ENCODE measurements at regions not wholly inside any gene's neighbourhood (a gene's known extent, or its start where the extent isn't known, plus 50 kb on each side); places are given as distances from the start of the nearest gene placed in this dataset.

- H3K9ac ChIP-seq (ENCODE audit: low read depth, low read length), result no peak overlapping the region
- no peaks in the 10 kb centered on the region for H3K36me3 ChIP-seq (ENCODE audit: insufficient read depth, low read length)
- no peaks in the 10 kb centered on the region for H3K9me3 ChIP-seq (ENCODE audit: control insufficient read depth, insufficient read depth, low read length)
- no peaks in the 10 kb centered on the region for H3K4me1 ChIP-seq (ENCODE audit: insufficient read depth, low read length)
These were observed 172.2 kb downstream of the HERPUD2 start for GRCh38 chr7:35522697-35523096.

- H3K9ac ChIP-seq (ENCODE audit: low read depth, low read length), result no peak overlapping the region
- no peaks in the 10 kb centered on the region for H3K36me3 ChIP-seq (ENCODE audit: insufficient read depth, low read length)
- H3K9me3 ChIP-seq (ENCODE audit: control insufficient read depth, insufficient read depth, low read length), result no peaks in the 10 kb centered on the region
- H3K4me1 ChIP-seq (ENCODE audit: insufficient read depth, low read length), result no peaks in the 10 kb centered on the region
These were observed 173.0 kb downstream of the HERPUD2 start for GRCh38 chr7:35521941-35522340.

- Histone ChIP-seq H3K9ac (ENCODE audit: low read depth, low read length) (no peak overlapping the region), H3K9me3 (ENCODE audit: control insufficient read depth, insufficient read depth, low read length) (no peaks in the 10 kb centered on the region), H3K36me3 (ENCODE audit: insufficient read depth, low read length) (no peaks in the 10 kb centered on the region), H3K4me1 (ENCODE audit: insufficient read depth, low read length) (no peaks in the 10 kb centered on the region)
These were observed 173.9 kb downstream of the HERPUD2 start for GRCh38 chr7:35520810-35521625.

GRCh38 chr7:35519971-35520809, 174.7 kb downstream of the HERPUD2 start:
- no peaks in the 10 kb centered on the region for H3K4me1 ChIP-seq (ENCODE audit: insufficient read depth, low read length)
- H3K9me3 ChIP-seq (ENCODE audit: control insufficient read depth, insufficient read depth, low read length), result no peaks in the 10 kb centered on the region
- no peaks in the 10 kb centered on the region for H3K36me3 ChIP-seq (ENCODE audit: insufficient read depth, low read length)
- H3K9ac ChIP-seq (ENCODE audit: low read depth, low read length), result no peak overlapping the region

- Histone ChIP-seq H3K4me1 (ENCODE audit: insufficient read depth, low read length) (no peaks in the 10 kb centered on the region), H3K9me3 (ENCODE audit: control insufficient read depth, insufficient read depth, low read length) (no peaks in the 10 kb centered on the region), H3K36me3 (ENCODE audit: insufficient read depth, low read length) (no peaks in the 10 kb centered on the region), H3K9ac (ENCODE audit: low read depth, low read length) (no peak overlapping the region)
These were observed 176.2 kb downstream of the HERPUD2 start for GRCh38 chr7:35518767-35519166.

- Histone ChIP-seq H3K36me3 (ENCODE audit: insufficient read depth, low read length) (no peaks in the 10 kb centered on the region), H3K9ac (ENCODE audit: low read depth, low read length) (no peak overlapping the region), H3K9me3 (ENCODE audit: control insufficient read depth, insufficient read depth, low read length) (no peaks in the 10 kb centered on the region), H3K4me1 (ENCODE audit: insufficient read depth, low read length) (no peaks in the 10 kb centered on the region)
These were observed 178.4 kb downstream of the HERPUD2 start for GRCh38 chr7:35516498-35516897.

- no peaks in the 10 kb centered on the region for H3K4me1 ChIP-seq (ENCODE audit: insufficient read depth, low read length)
- H3K36me3 ChIP-seq (ENCODE audit: insufficient read depth, low read length), result no peaks in the 10 kb centered on the region
- no peaks in the 10 kb centered on the region for H3K9me3 ChIP-seq (ENCODE audit: control insufficient read depth, insufficient read depth, low read length)
- H3K9ac ChIP-seq (ENCODE audit: low read depth, low read length), result no peak overlapping the region
These were observed 181.1 kb downstream of the HERPUD2 start for GRCh38 chr7:35513828-35514227.

GRCh38 chr7:35513195-35513594, 181.7 kb downstream of the HERPUD2 start:
- no peak overlapping the region for H3K9ac ChIP-seq (ENCODE audit: low read depth, low read length)
- H3K9me3 ChIP-seq (ENCODE audit: control insufficient read depth, insufficient read depth, low read length), result no peaks in the 10 kb centered on the region
- H3K4me1 ChIP-seq (ENCODE audit: insufficient read depth, low read length), result no peaks in the 10 kb centered on the region
- no peaks in the 10 kb centered on the region for H3K36me3 ChIP-seq (ENCODE audit: insufficient read depth, low read length)

- H3K9ac ChIP-seq (ENCODE audit: low read depth, low read length), result no peak overlapping the region
- no peaks in the 10 kb centered on the region for H3K9me3 ChIP-seq (ENCODE audit: control insufficient read depth, insufficient read depth, low read length)
- H3K4me1 ChIP-seq (ENCODE audit: insufficient read depth, low read length), result no peaks in the 10 kb centered on the region
- H3K36me3 ChIP-seq (ENCODE audit: insufficient read depth, low read length), result no peaks in the 10 kb centered on the region
These were observed 182.2 kb downstream of the HERPUD2 start for GRCh38 chr7:35512716-35513115.

GRCh38 chr7:35508623-35509400, 186.1 kb downstream of the HERPUD2 start:
- no peak overlapping the region for H3K9ac ChIP-seq (ENCODE audit: low read depth, low read length)
- H3K4me1 ChIP-seq (ENCODE audit: insufficient read depth, low read length), result peaks cover 12% of the 10 kb centered on the region
- no peaks in the 10 kb centered on the region for H3K36me3 ChIP-seq (ENCODE audit: insufficient read depth, low read length)
- H3K9me3 ChIP-seq (ENCODE audit: control insufficient read depth, insufficient read depth, low read length), result no peaks in the 10 kb centered on the region

- no peak overlapping the region for H3K9ac ChIP-seq (ENCODE audit: low read depth, low read length)
- H3K4me1 ChIP-seq (ENCODE audit: insufficient read depth, low read length), result peaks cover 12% of the 10 kb centered on the region
- no peaks in the 10 kb centered on the region for H3K36me3 ChIP-seq (ENCODE audit: insufficient read depth, low read length)
- H3K9me3 ChIP-seq (ENCODE audit: control insufficient read depth, insufficient read depth, low read length), result no peaks in the 10 kb centered on the region
These were observed 189.9 kb downstream of the HERPUD2 start for GRCh38 chr7:35505066-35505465.

- Histone ChIP-seq H3K4me1 (ENCODE audit: insufficient read depth, low read length) (peaks cover 12% of the 10 kb centered on the region), H3K9ac (ENCODE audit: low read depth, low read length) (no peak overlapping the region), H3K36me3 (ENCODE audit: insufficient read depth, low read length) (no peaks in the 10 kb centered on the region), H3K9me3 (ENCODE audit: control insufficient read depth, insufficient read depth, low read length) (no peaks in the 10 kb centered on the region)
These were observed 190.6 kb downstream of the HERPUD2 start for GRCh38 chr7:35504365-35504764.

GRCh38 chr7:35501681-35502080, 193.3 kb downstream of the HERPUD2 start:
- H3K4me1 ChIP-seq (ENCODE audit: insufficient read depth, low read length), result peaks cover 12% of the 10 kb centered on the region
- H3K36me3 ChIP-seq (ENCODE audit: insufficient read depth, low read length), result no peaks in the 10 kb centered on the region
- H3K9ac ChIP-seq (ENCODE audit: low read depth, low read length), result no peak overlapping the region
- H3K9me3 ChIP-seq (ENCODE audit: control insufficient read depth, insufficient read depth, low read length), result no peaks in the 10 kb centered on the region

GRCh38 chr7:35499226-35499625, 195.7 kb downstream of the HERPUD2 start:
- H3K4me1 ChIP-seq (ENCODE audit: insufficient read depth, low read length), result no peaks in the 10 kb centered on the region
- H3K9ac ChIP-seq (ENCODE audit: low read depth, low read length), result no peak overlapping the region
- no peaks in the 10 kb centered on the region for H3K36me3 ChIP-seq (ENCODE audit: insufficient read depth, low read length)
- H3K9me3 ChIP-seq (ENCODE audit: control insufficient read depth, insufficient read depth, low read length), result 0 out of 2 replicates have a peak, but pooled peaks cover 2% of the 10 kb centered on the region
